ACC112 (cell line): ENCODE measurements at regions not wholly inside any gene's neighbourhood (a gene's known extent, or its start where the extent isn't known, plus 50 kb on each side); places are given as distances from the start of the nearest gene placed in this dataset.

Experiments
- H2AFZ ChIP-seq: fragments of 200-600 bp; sonication (generic); one replicate; pipeline ENCODE4 v1.6.0; 2017; ENCODE audit warnings: antibody characterized with exemption, low read length; ENCODE audit not compliant: unreplicated experiment
- H3K27ac ChIP-seq: fragments of 200-600 bp; sonication (generic); 2 replicates; pipeline ENCODE4 v1.5.1; 2014; ENCODE audit warnings: low read depth, mild to moderate bottlenecking, antibody characterized with exemption, low read length, moderate library complexity
- H3K27me3 ChIP-seq: fragments of 200-600 bp; sonication (generic); 2 replicates; pipeline ENCODE4 v1.6.1; 2014; ENCODE audit warnings: mild to moderate bottlenecking, antibody characterized with exemption, low read length, moderate library complexity, mixed read lengths; ENCODE audit not compliant: insufficient read depth
- H3K36me3 ChIP-seq: fragments of 200-600 bp; sonication (generic); 2 replicates; pipeline ENCODE4 v1.6.1; 2016; ENCODE audit warnings: mild to moderate bottlenecking, antibody characterized with exemption, low read length, moderate library complexity, mixed read lengths; ENCODE audit not compliant: insufficient read depth
- H3K4me1 ChIP-seq: fragments of 200-600 bp; sonication (generic); one replicate; pipeline ENCODE4 v1.6.1; 2016; ENCODE audit warnings: low read length, mixed read lengths; ENCODE audit not compliant: insufficient read depth, unreplicated experiment, control insufficient read depth
- H3K4me3 ChIP-seq: fragments of 200-600 bp; sonication (generic); 2 replicates; pipeline ENCODE4 v1.5.1; 2014; ENCODE audit warnings: mild to moderate bottlenecking, low read depth, low read length
- H3K79me2 ChIP-seq: fragments of 200-600 bp; sonication (generic); one replicate; pipeline ENCODE4 v1.6.0; 2016; ENCODE audit warnings: low read length; ENCODE audit not compliant: control insufficient read depth, unreplicated experiment, insufficient read depth

GRCh38 chr3:106401666-106402490, 533.1 kb upstream of the CBLB start:
- no peaks in the 10 kb centered on the region for H3K4me1 ChIP-seq
- no peaks in the 10 kb centered on the region for H3K27me3 ChIP-seq
- no peaks in the 10 kb centered on the region for H3K36me3 ChIP-seq
- no peaks in the 10 kb centered on the region for H3K79me2 ChIP-seq
- H3K4me3 ChIP-seq: no peak overlapping the region
- H2AFZ ChIP-seq: no peak overlapping the region
- no peak overlapping the region for H3K27ac ChIP-seq

- no peaks in the 10 kb centered on the region for H3K36me3 ChIP-seq
- no peaks in the 10 kb centered on the region for H3K4me1 ChIP-seq
- H2AFZ ChIP-seq: no peak overlapping the region
- H3K79me2 ChIP-seq: no peaks in the 10 kb centered on the region
- H3K27me3 ChIP-seq: no peaks in the 10 kb centered on the region
- H3K27ac ChIP-seq: no peak overlapping the region
- no peak overlapping the region for H3K4me3 ChIP-seq
These were observed 534.7 kb upstream of the CBLB start for GRCh38 chr3:106403371-106404145.

GRCh38 chr3:106413683-106414082, 544.9 kb upstream of the CBLB start:
- H3K4me3 ChIP-seq: no peak overlapping the region
- H3K27me3 ChIP-seq: no peaks in the 10 kb centered on the region
- no peaks in the 10 kb centered on the region for H3K36me3 ChIP-seq
- no peak overlapping the region for H2AFZ ChIP-seq
- no peaks in the 10 kb centered on the region for H3K79me2 ChIP-seq
- H3K4me1 ChIP-seq: no peaks in the 10 kb centered on the region
- H3K27ac ChIP-seq: no peak overlapping the region

GRCh38 chr3:106420628-106421027, 551.8 kb upstream of the CBLB start:
- no peaks in the 10 kb centered on the region for H3K36me3 ChIP-seq
- peaks cover 29% of the 10 kb centered on the region for H3K4me1 ChIP-seq
- H3K79me2 ChIP-seq: no peaks in the 10 kb centered on the region
- H3K27me3 ChIP-seq: no peaks in the 10 kb centered on the region
- H2AFZ ChIP-seq: no peak overlapping the region
- H3K4me3 ChIP-seq: no peak overlapping the region
- no peak overlapping the region for H3K27ac ChIP-seq

- peaks cover 34% of the 10 kb centered on the region for H3K4me1 ChIP-seq
- no peak overlapping the region for H2AFZ ChIP-seq
- H3K79me2 ChIP-seq: no peaks in the 10 kb centered on the region
- no peaks in the 10 kb centered on the region for H3K36me3 ChIP-seq
- H3K27me3 ChIP-seq: no peaks in the 10 kb centered on the region
- peak overlapping the region; percentile 34 for H3K27ac ChIP-seq
- H3K4me3 ChIP-seq: no peak overlapping the region
These were observed 552.6 kb upstream of the CBLB start for GRCh38 chr3:106421426-106421825.

GRCh38 chr3:106421909-106422308, 553.1 kb upstream of the CBLB start:
- peak overlapping the region; percentile 34 for H3K27ac ChIP-seq
- no peaks in the 10 kb centered on the region for H3K79me2 ChIP-seq
- H3K4me3 ChIP-seq: no peak overlapping the region
- H2AFZ ChIP-seq: no peak overlapping the region
- peaks cover 34% of the 10 kb centered on the region for H3K4me1 ChIP-seq
- H3K36me3 ChIP-seq: no peaks in the 10 kb centered on the region
- H3K27me3 ChIP-seq: no peaks in the 10 kb centered on the region

GRCh38 chr3:106423321-106424225, 554.8 kb upstream of the CBLB start:
- no peak overlapping the region for H3K4me3 ChIP-seq
- no peaks in the 10 kb centered on the region for H3K79me2 ChIP-seq
- H3K36me3 ChIP-seq: no peaks in the 10 kb centered on the region
- peaks cover 40% of the 10 kb centered on the region for H3K4me1 ChIP-seq
- H3K27me3 ChIP-seq: no peaks in the 10 kb centered on the region
- no peak overlapping the region for H2AFZ ChIP-seq
- H3K27ac ChIP-seq: no peak overlapping the region

- no peaks in the 10 kb centered on the region for H3K36me3 ChIP-seq
- peak overlapping the region; percentile 55 for H3K27ac ChIP-seq
- peak overlapping the region; percentile 35; the same call in 1 of the 2 replicates for H3K4me3 ChIP-seq
- H3K4me1 ChIP-seq: peaks cover 46% of the 10 kb centered on the region
- H2AFZ ChIP-seq: peak overlapping the region; percentile 67
- H3K79me2 ChIP-seq: no peaks in the 10 kb centered on the region
- H3K27me3 ChIP-seq: no peaks in the 10 kb centered on the region
These were observed 556.2 kb upstream of the CBLB start for GRCh38 chr3:106425026-106425425.

GRCh38 chr3:106425916-106426315, 557.1 kb upstream of the CBLB start:
- no peak overlapping the region for H2AFZ ChIP-seq
- H3K36me3 ChIP-seq: no peaks in the 10 kb centered on the region
- no peaks in the 10 kb centered on the region for H3K27me3 ChIP-seq
- no peaks in the 10 kb centered on the region for H3K79me2 ChIP-seq
- no peak overlapping the region for H3K27ac ChIP-seq
- no peak overlapping the region for H3K4me3 ChIP-seq
- H3K4me1 ChIP-seq: peaks cover 46% of the 10 kb centered on the region

- H2AFZ ChIP-seq: no peak overlapping the region
- H3K79me2 ChIP-seq: no peaks in the 10 kb centered on the region
- peaks cover 33% of the 10 kb centered on the region for H3K4me1 ChIP-seq
- no peaks in the 10 kb centered on the region for H3K27me3 ChIP-seq
- H3K36me3 ChIP-seq: no peaks in the 10 kb centered on the region
- no peak overlapping the region for H3K4me3 ChIP-seq
- peak overlapping the region; percentile 73 for H3K27ac ChIP-seq
These were observed 559.8 kb upstream of the CBLB start for GRCh38 chr3:106428565-106428994.
